Smooth muscle cell (in vitro differentiated cells): ENCODE measurements at regions not wholly inside any gene's neighbourhood (a gene's known extent, or its start where the extent isn't known, plus 50 kb on each side); places are given as distances from the start of the nearest gene placed in this dataset.

Experiments
- DNase-seq: peaks from one replicate; lab custom pipeline; 2025; ENCODE audit not compliant: unreplicated experiment; lab: John Stamatoyannopoulos, UW
- H2AFZ ChIP-seq: fragments of 200-600 bp; sonication (generic); 2 replicates; pipeline ENCODE4 v1.6.0; 2016; ENCODE audit warnings: antibody characterized with exemption, low read depth, mild to moderate bottlenecking
- H3F3A ChIP-seq: fragments of 200-600 bp; sonication (generic); 2 replicates; pipeline ENCODE4 v1.6.0; 2017; ENCODE audit warnings: antibody characterized with exemption, low read depth
- H3K27ac ChIP-seq: fragments of 200-600 bp; sonication (generic); 2 replicates; pipeline ENCODE4 v1.5.1; 2016; ENCODE audit warnings: low read depth, mild to moderate bottlenecking
- H3K27me3 ChIP-seq: fragments of 200-600 bp; sonication (generic); 2 replicates; pipeline ENCODE4 v1.6.1; 2016; ENCODE audit warnings: low read depth, mild to moderate bottlenecking
- H3K36me3 ChIP-seq: fragments of 200-600 bp; sonication (generic); 2 replicates; pipeline ENCODE4 v1.5.1; 2016; ENCODE audit warnings: low read depth
- H3K4me1 ChIP-seq: fragments of 200-600 bp; sonication (generic); 2 replicates; pipeline ENCODE4 v1.5.1; 2016; ENCODE audit warnings: low read depth
- H3K4me2 ChIP-seq: fragments of 200-600 bp; sonication (generic); 2 replicates; pipeline ENCODE4 v1.6.0; 2016; ENCODE audit warnings: mild to moderate bottlenecking
- H3K4me3 ChIP-seq: fragments of 200-600 bp; sonication (generic); 2 replicates; pipeline ENCODE4 v1.5.1; 2016; ENCODE audit warnings: mild to moderate bottlenecking
- H3K79me2 ChIP-seq: fragments of 200-600 bp; sonication (generic); 2 replicates; pipeline ENCODE4 v1.6.0; 2016; ENCODE audit warnings: low read depth, mild to moderate bottlenecking
- H3K9ac ChIP-seq: fragments of 200-600 bp; sonication (generic); 2 replicates; pipeline ENCODE4 v1.6.0; 2016; ENCODE audit warnings: low read depth
- H3K9me3 ChIP-seq: fragments of 200-600 bp; sonication (generic); replicated peaks from 2 replicates; pipeline ENCODE4 v1.5.1; 2016; ENCODE audit warnings: low read depth
- H4K20me1 ChIP-seq: fragments of 200-600 bp; sonication (generic); 2 replicates; pipeline ENCODE4 v1.6.0; 2016; ENCODE audit warnings: low read depth
- WGBS: methylation state at CpG from one replicate; pipeline ENCODE4 v1.1.7; 2016; ENCODE audit warnings: low lambda C conversion rate; 5-methylcytosine and 5-hydroxymethylcytosine counted together
- TF ChIP-seq, protein P1 (sequence below): fragments of 200-600 bp; sonication (generic); IDR thresholded peaks from 2 replicates; pipeline ENCODE4 v1.5.1; 2017; ENCODE audit warnings: borderline replicate concordance, mild to moderate bottlenecking, antibody characterized with exemption; ENCODE audit not compliant: insufficient read depth, poor library complexity, severe bottlenecking

DNA sequence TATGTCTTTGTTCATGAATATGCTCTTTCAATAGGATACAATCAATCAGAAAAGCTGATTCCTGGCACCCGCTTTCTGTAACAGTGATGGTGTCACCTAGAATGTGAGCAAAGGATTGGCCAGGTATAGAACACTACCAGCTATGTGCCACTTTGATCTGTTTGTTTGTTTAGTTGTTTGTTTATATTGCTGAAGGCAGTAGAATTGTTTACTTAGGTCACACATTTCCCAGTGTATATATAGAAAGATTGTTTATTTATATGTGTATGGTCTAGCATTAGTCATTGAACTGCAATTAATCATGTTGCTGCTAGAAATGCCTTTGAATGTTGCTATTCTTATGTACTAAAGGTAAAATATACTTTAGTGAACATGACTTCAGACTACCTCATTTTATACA, 1678.6 kb upstream of the CELF4 start:
- no peaks in the 10 kb centered on the region for H3F3A ChIP-seq
- H3K79me2 ChIP-seq: no peaks in the 10 kb centered on the region
- no peaks in the 10 kb centered on the region for H3K27me3 ChIP-seq
- H3K36me3 ChIP-seq: no peaks in the 10 kb centered on the region
- no peaks in the 10 kb centered on the region for H4K20me1 ChIP-seq
- H3K4me2 ChIP-seq: no peak overlapping the region
- H3K27ac ChIP-seq: no peak overlapping the region
- DNase-seq: no peak
- no peaks in the 10 kb centered on the region for H3K9me3 ChIP-seq
- no peak overlapping the region for H3K4me3 ChIP-seq
- no peak overlapping the region for H2AFZ ChIP-seq
- WGBS: 94% methylated on average over 1 of the region's 1 CpG
- no peaks in the 10 kb centered on the region for H3K4me1 ChIP-seq
- TF ChIP-seq, protein P1, sequence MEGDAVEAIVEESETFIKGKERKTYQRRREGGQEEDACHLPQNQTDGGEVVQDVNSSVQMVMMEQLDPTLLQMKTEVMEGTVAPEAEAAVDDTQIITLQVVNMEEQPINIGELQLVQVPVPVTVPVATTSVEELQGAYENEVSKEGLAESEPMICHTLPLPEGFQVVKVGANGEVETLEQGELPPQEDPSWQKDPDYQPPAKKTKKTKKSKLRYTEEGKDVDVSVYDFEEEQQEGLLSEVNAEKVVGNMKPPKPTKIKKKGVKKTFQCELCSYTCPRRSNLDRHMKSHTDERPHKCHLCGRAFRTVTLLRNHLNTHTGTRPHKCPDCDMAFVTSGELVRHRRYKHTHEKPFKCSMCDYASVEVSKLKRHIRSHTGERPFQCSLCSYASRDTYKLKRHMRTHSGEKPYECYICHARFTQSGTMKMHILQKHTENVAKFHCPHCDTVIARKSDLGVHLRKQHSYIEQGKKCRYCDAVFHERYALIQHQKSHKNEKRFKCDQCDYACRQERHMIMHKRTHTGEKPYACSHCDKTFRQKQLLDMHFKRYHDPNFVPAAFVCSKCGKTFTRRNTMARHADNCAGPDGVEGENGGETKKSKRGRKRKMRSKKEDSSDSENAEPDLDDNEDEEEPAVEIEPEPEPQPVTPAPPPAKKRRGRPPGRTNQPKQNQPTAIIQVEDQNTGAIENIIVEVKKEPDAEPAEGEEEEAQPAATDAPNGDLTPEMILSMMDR: no peak
- no peak overlapping the region for H3K9ac ChIP-seq

DNA sequence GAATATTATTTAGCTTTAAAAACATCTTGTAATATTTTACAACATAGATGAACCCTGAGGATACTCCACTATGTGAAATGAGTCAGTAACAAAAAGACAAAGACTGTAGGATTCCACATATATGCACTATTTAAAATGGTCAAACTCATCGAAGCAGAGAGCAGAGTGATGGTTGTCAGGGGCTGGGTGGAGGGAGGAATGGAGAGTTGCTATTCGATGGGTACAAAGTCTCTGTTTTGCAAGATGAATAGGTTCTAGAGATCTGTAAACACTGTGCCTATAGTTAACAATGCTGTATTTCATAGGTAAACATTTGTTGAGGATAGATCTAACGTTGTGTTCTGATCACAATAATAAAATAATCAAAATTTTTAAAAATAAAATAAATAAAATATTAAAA, 1675.9 kb upstream of the CELF4 start:
- no peak overlapping the region for H3K4me2 ChIP-seq
- DNase-seq: no peak
- TF ChIP-seq, protein P1: no peak
- H3K4me1 ChIP-seq: no peaks in the 10 kb centered on the region
- no peaks in the 10 kb centered on the region for H3K9me3 ChIP-seq
- H3K4me3 ChIP-seq: no peak overlapping the region
- H3K9ac ChIP-seq: no peak overlapping the region
- no peak overlapping the region for H3K27ac ChIP-seq
- H3K79me2 ChIP-seq: no peaks in the 10 kb centered on the region
- H3K27me3 ChIP-seq: no peaks in the 10 kb centered on the region
- H3F3A ChIP-seq: no peaks in the 10 kb centered on the region
- no peaks in the 10 kb centered on the region for H3K36me3 ChIP-seq
- no peaks in the 10 kb centered on the region for H4K20me1 ChIP-seq
- 93% methylated on average over 3 of the region's 3 CpGs for WGBS
- H2AFZ ChIP-seq: no peak overlapping the region

DNA sequence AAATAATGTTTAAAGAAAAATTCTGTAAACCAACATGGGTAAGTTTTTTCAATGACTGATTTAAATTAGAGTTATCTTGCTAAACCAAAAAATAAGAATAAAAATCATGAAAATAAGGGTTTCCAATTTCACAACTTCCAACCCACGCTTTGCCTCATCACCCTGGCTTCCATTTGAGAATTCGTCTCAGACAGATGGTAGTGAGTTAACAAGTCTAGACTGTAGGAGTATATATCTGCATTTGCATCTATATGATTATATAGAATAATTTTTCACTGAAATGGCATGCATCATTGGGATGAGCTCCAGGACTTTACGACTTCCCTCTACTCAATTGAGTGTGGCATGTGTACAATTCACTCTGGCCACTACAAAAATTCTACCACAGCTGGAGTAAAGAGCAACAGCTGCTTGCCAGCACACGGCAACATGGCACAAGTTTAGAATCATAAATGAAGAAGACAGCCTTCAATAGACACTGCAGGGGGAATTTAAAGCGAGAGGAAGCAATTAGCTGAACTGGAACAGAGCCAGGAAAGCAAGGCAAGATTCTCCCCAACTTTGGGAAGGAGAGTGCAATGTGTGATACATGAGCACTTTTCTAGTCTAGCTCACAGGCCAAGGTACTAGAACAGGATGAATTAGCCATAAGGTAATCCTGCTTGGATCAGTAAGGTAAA, 1673.5 kb upstream of the CELF4 start:
- no peak overlapping the region for H3K27ac ChIP-seq
- no peak overlapping the region for H3K9ac ChIP-seq
- H4K20me1 ChIP-seq: no peaks in the 10 kb centered on the region
- H3K9me3 ChIP-seq: no peaks in the 10 kb centered on the region
- no peak for DNase-seq
- no peaks in the 10 kb centered on the region for H3K79me2 ChIP-seq
- no peaks in the 10 kb centered on the region for H3K36me3 ChIP-seq
- 84% methylated on average over 5 of the region's 5 CpGs for WGBS
- no peak overlapping the region for H2AFZ ChIP-seq
- no peaks in the 10 kb centered on the region for H3K4me1 ChIP-seq
- H3F3A ChIP-seq: no peaks in the 10 kb centered on the region
- TF ChIP-seq, protein P1: no peak
- H3K4me3 ChIP-seq: no peak overlapping the region
- no peaks in the 10 kb centered on the region for H3K27me3 ChIP-seq
- H3K4me2 ChIP-seq: no peak overlapping the region

DNA sequence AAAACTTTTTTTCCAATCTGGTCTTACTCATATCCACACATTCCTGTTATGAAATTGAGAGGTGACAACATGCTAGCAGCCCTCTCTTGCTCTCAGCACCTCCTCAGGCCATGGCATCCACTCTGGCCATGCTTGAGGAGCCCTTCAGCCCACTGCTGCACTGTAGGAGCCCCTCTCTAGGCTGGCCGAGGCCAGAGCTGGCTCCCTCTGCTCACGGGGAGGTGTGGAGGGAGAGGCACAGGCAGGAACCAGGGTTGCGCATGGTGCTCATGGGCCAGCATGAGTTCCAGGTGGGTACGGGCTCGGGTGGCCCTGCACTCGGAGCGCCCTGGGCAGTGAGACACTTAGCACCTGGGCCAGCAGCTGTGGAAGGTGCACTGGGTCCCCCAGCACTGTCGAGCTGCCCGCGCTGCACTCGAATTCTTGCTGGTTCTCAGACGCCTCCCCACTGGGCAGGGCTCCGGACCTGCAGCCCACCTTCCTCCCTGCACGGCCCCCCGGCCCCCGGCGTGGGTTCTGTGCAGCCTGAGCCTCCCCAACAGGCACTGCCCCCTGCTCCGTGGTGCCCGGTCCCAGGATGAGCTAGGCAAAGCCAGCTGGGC, 1669.6 kb upstream of the CELF4 start:
- no peak for DNase-seq
- Histone ChIP-seq H3K4me3 (no peak overlapping the region), H3F3A (no peaks in the 10 kb centered on the region), H3K9ac (no peak overlapping the region), H3K79me2 (no peaks in the 10 kb centered on the region), H4K20me1 (no peaks in the 10 kb centered on the region), H3K4me1 (no peaks in the 10 kb centered on the region), H2AFZ (no peak overlapping the region), H3K27me3 (no peaks in the 10 kb centered on the region), H3K36me3 (no peaks in the 10 kb centered on the region), H3K4me2 (no peak overlapping the region), H3K27ac (no peak overlapping the region), H3K9me3 (no peaks in the 10 kb centered on the region)
- 99% methylated on average over 17 of the region's 19 CpGs for WGBS
- TF ChIP-seq, protein P1: no peak
